ENCODE measurements at regions not wholly inside any gene's neighbourhood (a gene's known extent, or its start where the extent isn't known, plus 50 kb on each side); places are given as distances from the start of the nearest gene placed in this dataset.

GRCh38 chr2:51222106-51222505 lies 190.2 kb upstream of the NRXN1 start:
- peaks cover 0 to 14% (median 0%) of the 10 kb centered on the region in 5 donors for H3K4me1 ChIP-seq (ENCODE audit: control insufficient read depth in 5 of 5, insufficient read depth in 5 of 5, low read length in 5 of 5)
- H3K36me3 ChIP-seq (ENCODE audit: control insufficient read depth in 5 of 5, insufficient read depth in 5 of 5, low read length in 5 of 5), result no peaks in the 10 kb centered on the region
- no peaks in the 10 kb centered on the region for H3K9me3 ChIP-seq (ENCODE audit: control insufficient read depth in 5 of 5, low read length in 5 of 5)
- H3K9ac ChIP-seq (ENCODE audit: low read length in 5 of 5), result no peak overlapping the region
- no peak overlapping the region for H3K4me3 ChIP-seq (ENCODE audit: low read depth in 1 of 5, low read length in 5 of 5)
- no peaks in the 10 kb centered on the region for H3K27me3 ChIP-seq (ENCODE audit: control insufficient read depth in 5 of 5, insufficient read depth in 4 of 5, low read length in 5 of 5)
- no peak overlapping the region for H3K27ac ChIP-seq (ENCODE audit: low read depth, low read length)

GRCh38 chr2:51220606-51221005 lies 188.7 kb upstream of the NRXN1 start:
- H3K27me3 ChIP-seq (ENCODE audit: control insufficient read depth in 5 of 5, insufficient read depth in 4 of 5, low read length in 5 of 5), result no peaks in the 10 kb centered on the region
- H3K9me3 ChIP-seq (ENCODE audit: control insufficient read depth in 5 of 5, low read length in 5 of 5), result no peaks in the 10 kb centered on the region
- no peak overlapping the region for H3K27ac ChIP-seq (ENCODE audit: low read depth, low read length)
- peaks cover 0 to 14% (median 0%) of the 10 kb centered on the region in 5 donors for H3K4me1 ChIP-seq (ENCODE audit: control insufficient read depth in 5 of 5, insufficient read depth in 5 of 5, low read length in 5 of 5)
- no peak overlapping the region for H3K9ac ChIP-seq (ENCODE audit: low read length in 5 of 5)
- H3K36me3 ChIP-seq (ENCODE audit: control insufficient read depth in 5 of 5, insufficient read depth in 5 of 5, low read length in 5 of 5), result no peaks in the 10 kb centered on the region
- H3K4me3 ChIP-seq (ENCODE audit: low read depth in 1 of 5, low read length in 5 of 5), result no peak overlapping the region

GRCh38 chr2:51220080-51220479 lies 188.1 kb upstream of the NRXN1 start:
- Histone ChIP-seq H3K27me3 (ENCODE audit: control insufficient read depth in 5 of 5, insufficient read depth in 4 of 5, low read length in 5 of 5) (no peaks in the 10 kb centered on the region), H3K9me3 (ENCODE audit: control insufficient read depth in 5 of 5, low read length in 5 of 5) (no peaks in the 10 kb centered on the region), H3K9ac (ENCODE audit: low read length in 5 of 5) (no peak overlapping the region), H3K36me3 (ENCODE audit: control insufficient read depth in 5 of 5, insufficient read depth in 5 of 5, low read length in 5 of 5) (no peaks in the 10 kb centered on the region), H3K27ac (ENCODE audit: low read depth, low read length) (no peak overlapping the region), H3K4me1 (ENCODE audit: control insufficient read depth in 5 of 5, insufficient read depth in 5 of 5, low read length in 5 of 5) (peaks cover 0 to 12% (median 0%) of the 10 kb centered on the region in 5 donors), H3K4me3 (ENCODE audit: low read depth in 1 of 5, low read length in 5 of 5) (no peak overlapping the region)

GRCh38 chr2:51219468-51219867 lies 187.5 kb upstream of the NRXN1 start:
- no peaks in the 10 kb centered on the region for H3K36me3 ChIP-seq (ENCODE audit: control insufficient read depth in 5 of 5, insufficient read depth in 5 of 5, low read length in 5 of 5)
- no peak overlapping the region for H3K27ac ChIP-seq (ENCODE audit: low read depth, low read length)
- H3K9me3 ChIP-seq (ENCODE audit: control insufficient read depth in 5 of 5, low read length in 5 of 5), result no peaks in the 10 kb centered on the region
- H3K27me3 ChIP-seq (ENCODE audit: control insufficient read depth in 5 of 5, insufficient read depth in 4 of 5, low read length in 5 of 5), result no peaks in the 10 kb centered on the region
- H3K4me1 ChIP-seq (ENCODE audit: control insufficient read depth in 5 of 5, insufficient read depth in 5 of 5, low read length in 5 of 5), result peaks cover 0 to 6% (median 0%) of the 10 kb centered on the region in 5 donors
- no peak overlapping the region for H3K4me3 ChIP-seq (ENCODE audit: low read depth in 1 of 5, low read length in 5 of 5)
- H3K9ac ChIP-seq (ENCODE audit: low read length in 5 of 5), result no peak overlapping the region

- H3K9me3 ChIP-seq (ENCODE audit: control insufficient read depth in 5 of 5, low read length in 5 of 5), result no peaks in the 10 kb centered on the region
- H3K4me1 ChIP-seq (ENCODE audit: control insufficient read depth in 5 of 5, insufficient read depth in 5 of 5, low read length in 5 of 5), result peaks cover 0 to 4% (median 0%) of the 10 kb centered on the region in 5 donors
- H3K27me3 ChIP-seq (ENCODE audit: control insufficient read depth in 5 of 5, insufficient read depth in 4 of 5, low read length in 5 of 5), result no peaks in the 10 kb centered on the region
- no peak overlapping the region for H3K4me3 ChIP-seq (ENCODE audit: low read depth in 1 of 5, low read length in 5 of 5)
- H3K27ac ChIP-seq (ENCODE audit: low read depth, low read length), result no peak overlapping the region
- no peak overlapping the region for H3K9ac ChIP-seq (ENCODE audit: low read length in 5 of 5)
- no peaks in the 10 kb centered on the region for H3K36me3 ChIP-seq (ENCODE audit: control insufficient read depth in 5 of 5, insufficient read depth in 5 of 5, low read length in 5 of 5)
Observed at GRCh38 chr2:51218047-51218446, 186.1 kb upstream of the NRXN1 start.

GRCh38 chr2:51213826-51214225 lies 181.9 kb upstream of the NRXN1 start:
- Histone ChIP-seq H3K27ac (ENCODE audit: low read depth, low read length) (no peak overlapping the region), H3K36me3 (ENCODE audit: control insufficient read depth in 5 of 5, insufficient read depth in 5 of 5, low read length in 5 of 5) (no peaks in the 10 kb centered on the region), H3K4me3 (ENCODE audit: low read depth in 1 of 5, low read length in 5 of 5) (no peak overlapping the region), H3K27me3 (ENCODE audit: control insufficient read depth in 5 of 5, insufficient read depth in 4 of 5, low read length in 5 of 5) (no peaks in the 10 kb centered on the region), H3K9me3 (ENCODE audit: control insufficient read depth in 5 of 5, low read length in 5 of 5) (no peaks in the 10 kb centered on the region), H3K4me1 (ENCODE audit: control insufficient read depth in 5 of 5, insufficient read depth in 5 of 5, low read length in 5 of 5) (no peaks in the 10 kb centered on the region), H3K9ac (ENCODE audit: low read length in 5 of 5) (no peak overlapping the region)

GRCh38 chr2:51212374-51212773 lies 180.4 kb upstream of the NRXN1 start:
- H3K9ac ChIP-seq (ENCODE audit: low read length in 5 of 5), result no peak overlapping the region
- no peak overlapping the region for H3K4me3 ChIP-seq (ENCODE audit: low read depth in 1 of 5, low read length in 5 of 5)
- H3K4me1 ChIP-seq (ENCODE audit: control insufficient read depth in 5 of 5, insufficient read depth in 5 of 5, low read length in 5 of 5), result no peaks in the 10 kb centered on the region
- H3K27me3 ChIP-seq (ENCODE audit: control insufficient read depth in 5 of 5, insufficient read depth in 4 of 5, low read length in 5 of 5), result no peaks in the 10 kb centered on the region
- H3K27ac ChIP-seq (ENCODE audit: low read depth, low read length), result no peak overlapping the region
- H3K9me3 ChIP-seq (ENCODE audit: control insufficient read depth in 5 of 5, low read length in 5 of 5), result no peaks in the 10 kb centered on the region
- H3K36me3 ChIP-seq (ENCODE audit: control insufficient read depth in 5 of 5, insufficient read depth in 5 of 5, low read length in 5 of 5), result no peaks in the 10 kb centered on the region

- Histone ChIP-seq H3K9ac (ENCODE audit: low read length in 5 of 5) (no peak overlapping the region), H3K27ac (ENCODE audit: low read depth, low read length) (no peak overlapping the region), H3K27me3 (ENCODE audit: control insufficient read depth in 5 of 5, insufficient read depth in 4 of 5, low read length in 5 of 5) (no peaks in the 10 kb centered on the region), H3K4me1 (ENCODE audit: control insufficient read depth in 5 of 5, insufficient read depth in 5 of 5, low read length in 5 of 5) (no peaks in the 10 kb centered on the region), H3K36me3 (ENCODE audit: control insufficient read depth in 5 of 5, insufficient read depth in 5 of 5, low read length in 5 of 5) (no peaks in the 10 kb centered on the region), H3K4me3 (ENCODE audit: low read depth in 1 of 5, low read length in 5 of 5) (no peak overlapping the region), H3K9me3 (ENCODE audit: control insufficient read depth in 5 of 5, low read length in 5 of 5) (no peaks in the 10 kb centered on the region)
Observed at GRCh38 chr2:51208521-51208920, 176.6 kb upstream of the NRXN1 start.

GRCh38 chr2:51201295-51201694 lies 169.4 kb upstream of the NRXN1 start:
- no peak overlapping the region for H3K4me3 ChIP-seq (ENCODE audit: low read depth in 1 of 5, low read length in 5 of 5)
- no peaks in the 10 kb centered on the region for H3K9me3 ChIP-seq (ENCODE audit: control insufficient read depth in 5 of 5, low read length in 5 of 5)

GRCh38 chr2:51194656-51195055 lies 162.7 kb upstream of the NRXN1 start:
- Histone ChIP-seq H3K27me3 (ENCODE audit: control insufficient read depth in 5 of 5, insufficient read depth in 4 of 5, low read length in 5 of 5) (no peaks in the 10 kb centered on the region), H3K27ac (ENCODE audit: low read depth, low read length) (no peak overlapping the region), H3K4me3 (ENCODE audit: low read depth in 1 of 5, low read length in 5 of 5) (no peak overlapping the region), H3K4me1 (ENCODE audit: control insufficient read depth in 5 of 5, insufficient read depth in 5 of 5, low read length in 5 of 5) (no peaks in the 10 kb centered on the region), H3K9me3 (ENCODE audit: control insufficient read depth in 5 of 5, low read length in 5 of 5) (peaks cover 0 to 9% (median 8%) of the 10 kb centered on the region in 5 donors), H3K9ac (ENCODE audit: low read length in 5 of 5) (no peak overlapping the region), H3K36me3 (ENCODE audit: control insufficient read depth in 5 of 5, insufficient read depth in 5 of 5, low read length in 5 of 5) (no peaks in the 10 kb centered on the region)

More at GRCh38 chr2:51201295-51201694, 169.4 kb upstream of the NRXN1 start:
- Histone ChIP-seq H3K4me1 (ENCODE audit: control insufficient read depth in 5 of 5, insufficient read depth in 5 of 5, low read length in 5 of 5) (no peaks in the 10 kb centered on the region), H3K36me3 (ENCODE audit: control insufficient read depth in 5 of 5, insufficient read depth in 5 of 5, low read length in 5 of 5) (no peaks in the 10 kb centered on the region), H3K27ac (ENCODE audit: low read depth, low read length) (no peak overlapping the region), H3K9ac (ENCODE audit: low read length in 5 of 5) (no peak overlapping the region), H3K27me3 (ENCODE audit: control insufficient read depth in 5 of 5, insufficient read depth in 4 of 5, low read length in 5 of 5) (no peaks in the 10 kb centered on the region)

GRCh38 chr2:51170273-51170672 lies 138.3 kb upstream of the NRXN1 start:
- Histone ChIP-seq H3K36me3 (ENCODE audit: control insufficient read depth in 5 of 5, insufficient read depth in 5 of 5, low read length in 5 of 5) (no peaks in the 10 kb centered on the region), H3K9ac (ENCODE audit: low read length in 5 of 5) (no peak overlapping the region), H3K4me3 (ENCODE audit: low read depth in 1 of 5, low read length in 5 of 5) (no peak overlapping the region), H3K27ac (ENCODE audit: low read depth, low read length) (no peak overlapping the region), H3K4me1 (ENCODE audit: control insufficient read depth in 5 of 5, insufficient read depth in 5 of 5, low read length in 5 of 5) (no peaks in the 10 kb centered on the region), H3K27me3 (ENCODE audit: control insufficient read depth in 5 of 5, insufficient read depth in 4 of 5, low read length in 5 of 5) (no peaks in the 10 kb centered on the region), H3K9me3 (ENCODE audit: control insufficient read depth in 5 of 5, low read length in 5 of 5) (no peaks in the 10 kb centered on the region)

All from subcutaneous abdominal adipose tissue (tissue), 5 donors.